Renal pelvis (tissue), 1 donor: ENCODE measurements at regions not wholly inside any gene's neighbourhood (a gene's known extent, or its start where the extent isn't known, plus 50 kb on each side); places are given as distances from the start of the nearest gene placed in this dataset.
"Not testable (repeated sequence)": the region's sequence is repeated elsewhere in the genome, so short reads cannot be mapped to it uniquely, and the experiment has no call there.

Source experiments
- DNase-seq: peaks from one replicate; pipeline ENCODE4 v3.0.0-alpha.2; 2013

DNA sequence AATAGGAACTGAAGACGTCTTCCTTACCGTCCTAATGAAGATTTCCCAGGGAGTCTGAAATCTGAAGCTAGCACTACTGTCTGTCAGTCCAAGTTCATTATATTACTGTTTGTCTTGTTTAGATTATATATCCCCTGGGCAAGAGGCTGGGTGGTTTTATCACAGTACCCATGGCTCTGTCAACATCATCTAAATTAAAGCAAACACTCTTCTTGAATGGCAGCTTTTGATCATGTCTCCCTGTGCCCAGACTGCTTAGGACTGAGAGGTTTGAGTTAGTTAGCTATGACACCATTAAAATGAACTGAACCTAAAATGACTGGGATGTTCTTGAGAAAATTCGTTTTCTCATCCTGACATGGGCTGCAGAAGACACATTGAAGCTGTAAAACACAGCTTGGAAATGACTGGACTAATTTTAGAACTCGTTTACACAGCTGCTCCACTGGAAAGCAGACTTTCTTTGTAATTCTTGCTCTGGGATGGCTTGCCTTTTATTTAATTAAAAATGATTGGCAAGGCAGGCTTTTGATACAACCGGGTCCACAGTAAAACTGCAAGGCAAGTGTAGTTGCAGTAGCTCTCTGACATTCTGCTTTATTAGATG lies 243.5 kb downstream of the MFSD1 start:
- DNase-seq = peak; percentile 4

DNA sequence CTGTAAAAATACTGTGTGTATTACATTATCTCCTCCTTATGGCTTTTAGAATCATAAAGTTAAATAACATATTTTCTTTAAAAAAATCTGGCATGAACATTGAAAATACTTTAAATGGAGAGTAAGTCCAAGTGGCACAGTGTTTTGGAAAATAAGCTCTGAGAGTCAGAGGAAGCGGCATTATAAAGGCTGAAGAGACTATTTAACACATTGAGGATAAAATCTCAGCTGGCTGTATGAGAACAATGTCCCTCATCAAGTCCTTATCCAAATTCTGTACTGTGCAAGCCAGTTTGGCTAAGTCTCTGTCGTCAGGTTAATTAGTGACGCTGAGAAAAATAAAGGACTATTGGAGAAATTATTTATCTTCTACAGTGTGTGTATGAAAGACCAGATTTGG lies 245.5 kb downstream of the MFSD1 start:
- no peak for DNase-seq

DNA sequence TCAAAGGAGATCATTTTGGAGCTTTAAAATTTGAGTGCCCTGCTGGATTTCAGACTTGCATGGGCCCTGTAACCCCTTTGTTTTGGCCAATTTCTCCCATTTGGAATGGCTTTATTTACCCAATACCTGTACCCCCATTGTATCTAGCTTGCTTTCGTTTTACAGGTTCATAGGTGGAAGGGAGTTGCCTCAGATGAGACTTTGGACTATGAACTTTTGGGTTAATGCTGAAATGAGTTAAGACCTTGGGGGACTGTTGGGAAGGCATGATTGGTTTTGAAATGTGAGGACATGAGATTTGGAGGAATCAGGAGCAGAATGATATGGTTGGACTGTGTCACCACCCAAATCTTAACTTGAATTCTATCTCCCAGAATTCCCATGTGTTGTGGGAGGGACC lies 250.6 kb downstream of the MFSD1 start:
- not testable (repeated sequence) for DNase-seq

DNA sequence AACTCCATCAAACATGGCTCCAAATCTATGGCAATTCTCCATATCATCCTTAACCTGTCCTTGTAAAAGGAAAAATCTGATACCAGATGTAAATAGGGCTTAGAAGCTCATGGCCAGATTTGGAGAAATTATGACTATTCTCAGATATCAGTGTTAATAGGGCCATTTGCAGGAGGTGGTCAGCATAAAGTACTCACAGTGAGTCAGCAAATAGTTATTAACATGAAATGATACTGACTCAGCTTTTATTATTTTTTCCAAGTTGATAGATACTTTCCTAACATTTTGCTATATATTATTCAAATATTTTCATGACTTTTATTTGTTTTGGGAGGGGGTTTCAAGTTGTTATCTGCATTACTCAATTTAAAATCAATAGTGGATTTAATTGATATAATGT lies 255.8 kb downstream of the MFSD1 start:
- DNase-seq = no peak

DNA sequence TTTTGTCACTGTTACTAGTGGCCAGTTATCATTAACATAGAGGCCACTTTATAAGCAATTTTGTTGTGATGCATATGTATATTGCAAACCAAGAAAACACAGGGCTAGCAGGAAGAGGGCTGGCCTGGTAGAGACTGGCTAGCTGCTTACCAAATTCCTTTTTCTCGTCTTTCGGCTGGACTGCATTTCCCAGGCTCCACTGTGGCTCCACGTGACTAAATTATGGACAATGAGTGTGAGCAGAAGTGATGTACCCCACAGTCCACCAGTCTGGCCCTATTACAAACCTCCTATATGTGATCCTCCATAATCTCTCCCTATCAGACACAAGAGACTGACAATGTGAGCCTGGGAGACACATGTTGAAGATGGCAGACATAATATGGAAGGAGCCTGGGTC lies 257.0 kb downstream of the MFSD1 start:
- no peak for DNase-seq

DNA sequence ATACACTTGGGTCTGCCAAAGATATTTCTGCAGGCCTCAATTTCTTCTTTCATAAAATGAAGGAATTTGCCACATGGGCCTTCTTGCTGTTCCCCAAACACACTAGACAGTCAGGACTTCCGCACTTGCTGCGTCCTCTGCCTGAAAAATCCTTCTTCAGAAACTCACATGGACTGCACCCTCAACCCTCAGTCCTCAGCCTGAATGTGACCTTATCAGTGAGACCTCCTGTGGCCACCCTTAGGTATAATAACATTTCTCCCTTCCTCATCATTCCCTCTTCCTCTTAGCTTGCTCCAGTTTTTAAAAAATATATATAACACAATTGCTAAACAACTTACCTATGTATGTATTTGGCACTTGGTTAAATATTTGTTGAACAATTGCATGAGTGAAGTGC lies 257.5 kb downstream of the MFSD1 start:
- DNase-seq = no peak

DNA sequence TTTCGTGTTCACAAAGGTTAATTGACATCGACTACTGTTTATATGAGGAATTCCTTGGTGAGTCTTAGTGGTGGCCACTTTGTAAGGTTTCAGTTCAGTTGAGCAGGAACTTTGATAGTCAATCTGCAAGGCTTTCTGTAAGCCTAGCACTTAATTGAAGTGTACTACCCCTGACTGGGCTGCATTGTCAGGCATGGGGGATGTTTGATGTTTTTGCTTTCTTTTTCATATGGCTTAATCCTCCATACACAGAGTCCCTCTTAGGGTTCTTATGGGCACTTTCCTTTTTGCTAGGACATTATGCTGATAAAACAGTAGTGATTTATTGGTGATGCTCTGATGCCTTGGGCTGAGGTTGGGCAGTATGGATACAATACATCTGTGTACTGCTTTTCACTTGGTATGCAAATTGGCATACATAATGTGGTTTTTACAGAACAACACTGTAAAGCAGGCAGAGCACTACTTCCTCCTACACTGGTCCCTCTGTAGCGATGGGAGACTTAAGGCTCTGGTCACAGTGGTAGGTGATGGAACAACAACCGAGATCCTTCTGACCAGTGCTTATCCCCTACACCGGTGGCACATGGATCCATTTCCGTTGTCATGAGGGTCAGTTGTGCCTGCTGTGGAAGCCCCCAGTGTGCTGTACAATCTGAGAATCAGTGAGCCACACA lies 261.0 kb downstream of the MFSD1 start:
- DNase-seq = no peak

DNA sequence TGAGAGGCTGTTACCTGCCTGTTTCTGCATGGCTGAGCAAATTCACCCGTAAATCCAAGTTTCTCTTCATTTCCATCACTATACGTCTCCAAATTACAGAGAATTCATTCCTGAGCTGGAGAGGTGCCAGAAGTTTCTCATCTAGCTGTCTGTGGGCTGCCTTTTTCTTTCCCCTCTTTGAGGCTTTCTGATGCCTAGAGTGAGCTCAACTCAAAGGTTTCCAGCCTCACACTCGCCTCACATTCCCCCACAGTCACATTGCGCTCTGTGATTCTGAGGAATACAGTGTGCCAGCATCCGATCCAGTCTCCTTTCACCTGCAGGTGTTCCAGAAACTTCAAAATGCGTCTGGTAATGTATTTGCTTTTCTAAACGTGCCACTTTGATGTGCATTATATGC lies 267.2 kb downstream of the MFSD1 start, which contains the start of gene IQCJ:
Gene IQCJ (plus strand): TSS at position 229 of the 400 bp plus-strand sequence.
- DNase-seq = no peak

DNA sequence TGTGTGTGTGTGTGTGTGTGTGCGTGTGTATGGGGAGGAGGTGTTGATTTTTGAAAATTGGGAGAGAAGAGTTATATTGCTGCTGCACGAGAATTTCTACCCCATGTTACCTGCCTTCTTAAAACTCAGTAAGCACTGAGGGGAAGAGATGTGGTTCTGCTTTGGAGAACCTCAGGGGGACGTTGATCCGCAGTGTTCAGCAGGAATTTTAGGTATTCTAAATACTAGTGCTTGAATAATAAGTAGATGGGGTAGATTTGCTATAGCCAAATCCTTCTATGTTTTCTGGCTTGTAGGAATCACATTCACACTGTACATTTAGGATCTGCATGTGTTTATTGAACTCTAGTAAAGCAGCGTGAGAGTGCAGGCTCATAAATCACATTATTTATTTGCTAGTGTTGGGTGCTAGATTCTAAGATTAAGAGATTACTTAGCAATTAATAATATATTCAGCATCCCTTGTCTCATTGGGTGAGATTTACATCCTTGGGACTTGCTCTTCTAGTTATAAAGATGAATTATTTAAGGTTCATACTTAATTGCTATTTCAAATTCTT lies 268.1 kb downstream of the MFSD1 start:
- no peak for DNase-seq

DNA sequence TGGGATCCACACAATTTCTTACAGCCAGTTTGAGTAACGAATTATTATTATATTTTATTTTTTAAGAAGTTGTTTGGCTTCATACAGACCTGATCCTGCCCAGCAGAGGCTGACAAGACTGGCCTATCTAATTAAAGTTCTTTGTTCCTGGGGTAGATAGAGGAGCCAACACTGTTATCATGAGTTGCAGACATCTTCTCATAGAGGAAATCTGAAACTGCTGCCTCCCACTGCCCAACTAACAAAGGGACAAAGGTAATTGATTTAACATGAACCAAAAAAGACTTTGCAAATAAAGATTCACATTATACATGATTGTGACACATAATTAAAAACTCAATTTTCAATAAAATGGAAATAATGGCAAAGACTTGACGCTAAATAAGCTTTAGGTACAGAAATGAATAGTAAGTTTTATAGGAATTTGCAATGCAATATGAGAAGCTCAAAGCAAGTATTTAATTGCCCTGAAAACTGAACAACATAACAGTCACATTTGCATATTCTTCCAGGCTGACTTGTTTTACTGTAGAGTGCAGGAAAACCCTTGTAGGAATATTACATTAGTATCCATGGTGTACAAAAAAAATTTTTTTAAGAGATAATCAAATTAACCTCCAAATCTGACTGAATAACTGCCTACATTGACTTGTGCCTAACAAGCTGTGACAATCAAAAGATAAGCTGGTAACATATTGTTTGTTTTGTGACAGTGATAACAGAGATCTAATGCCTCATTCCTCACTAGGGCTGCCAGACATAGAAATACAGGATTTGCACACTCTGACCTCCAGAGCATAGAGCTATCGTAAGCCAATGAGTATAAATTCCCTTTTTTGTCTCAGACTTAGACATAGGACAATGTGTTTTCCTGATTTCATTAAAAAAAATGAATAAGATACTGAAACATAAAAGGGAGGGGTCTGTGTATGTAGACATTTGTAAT lies 273.2 kb downstream of the MFSD1 start:
- DNase-seq = no peak

DNA sequence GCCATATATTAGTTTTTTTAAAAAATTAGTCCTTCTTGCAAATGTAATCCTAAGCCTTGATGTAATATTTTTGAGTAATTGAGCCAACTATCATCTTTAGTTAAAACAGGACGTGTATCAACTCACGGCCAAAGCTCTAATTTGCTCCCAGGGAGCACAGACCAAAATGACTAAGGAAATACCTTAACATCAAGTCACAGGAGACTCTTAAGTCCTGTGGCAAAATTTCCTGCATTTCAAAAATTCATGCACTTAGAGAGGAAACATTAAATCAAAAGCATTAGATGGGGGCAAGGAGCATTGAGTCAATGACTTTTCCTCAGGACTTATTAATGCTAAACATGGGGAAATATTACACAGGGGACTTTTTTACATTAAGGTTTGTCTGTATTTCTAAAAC lies 276.0 kb downstream of the MFSD1 start:
- DNase-seq = no peak

DNA sequence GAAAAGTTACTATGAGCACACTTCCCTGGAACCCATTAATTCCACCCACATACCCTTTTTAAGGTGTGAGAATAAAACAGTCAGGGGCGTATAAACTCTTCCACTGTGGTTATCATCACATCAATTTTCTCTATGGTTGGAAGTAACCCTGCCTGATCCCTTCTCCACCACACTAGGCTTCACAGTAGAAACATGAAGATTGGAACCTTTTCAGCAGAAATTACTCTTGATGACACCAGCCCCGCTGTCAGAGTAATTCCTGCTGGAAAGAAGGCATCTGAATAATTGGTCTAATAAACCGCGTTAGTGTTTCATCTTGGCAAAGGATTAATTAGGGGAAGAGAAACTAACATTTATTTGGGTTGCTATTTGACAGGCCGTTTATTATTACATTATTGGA lies 278.4 kb downstream of the MFSD1 start:
- no peak for DNase-seq

DNA sequence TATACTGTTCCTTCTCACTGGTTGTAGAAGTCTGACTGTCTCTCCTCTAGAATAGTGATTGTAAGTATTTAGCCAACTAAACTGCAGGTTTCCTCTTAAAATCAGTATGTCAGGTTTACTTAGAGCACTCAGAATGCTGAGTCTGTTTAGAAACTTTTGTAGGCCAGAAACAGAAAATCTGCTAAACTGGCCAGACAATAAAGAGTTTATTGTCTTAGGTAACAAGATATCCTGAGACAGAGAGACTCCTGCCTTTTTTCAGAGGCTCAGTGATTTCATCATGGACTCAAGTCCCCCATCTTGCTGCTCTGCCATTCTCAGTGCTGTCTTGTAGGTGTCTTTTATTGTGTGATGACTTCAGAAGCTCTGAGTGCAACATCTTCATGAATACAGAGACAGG lies 279.0 kb downstream of the MFSD1 start:
- no peak for DNase-seq

DNA sequence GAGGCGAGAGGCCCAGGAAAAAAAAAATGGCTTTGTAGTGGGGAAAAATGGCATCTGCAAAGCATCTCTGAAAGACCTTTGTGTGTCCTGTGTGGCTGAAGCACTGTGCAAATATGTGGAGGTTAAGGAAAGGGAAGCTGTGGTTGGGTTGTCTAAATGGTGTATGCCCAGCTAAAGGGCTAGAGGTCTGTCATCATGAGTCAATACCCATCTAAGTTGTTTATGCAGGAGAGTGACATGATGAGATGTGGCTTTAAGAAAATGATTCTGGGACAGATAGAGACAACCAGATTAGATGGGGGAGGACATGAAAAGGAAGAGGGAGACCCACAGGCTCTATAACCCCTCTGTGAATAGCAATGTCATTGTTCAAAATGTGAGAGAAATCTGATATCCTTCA lies 280.7 kb downstream of the MFSD1 start:
- DNase-seq = no peak

DNA sequence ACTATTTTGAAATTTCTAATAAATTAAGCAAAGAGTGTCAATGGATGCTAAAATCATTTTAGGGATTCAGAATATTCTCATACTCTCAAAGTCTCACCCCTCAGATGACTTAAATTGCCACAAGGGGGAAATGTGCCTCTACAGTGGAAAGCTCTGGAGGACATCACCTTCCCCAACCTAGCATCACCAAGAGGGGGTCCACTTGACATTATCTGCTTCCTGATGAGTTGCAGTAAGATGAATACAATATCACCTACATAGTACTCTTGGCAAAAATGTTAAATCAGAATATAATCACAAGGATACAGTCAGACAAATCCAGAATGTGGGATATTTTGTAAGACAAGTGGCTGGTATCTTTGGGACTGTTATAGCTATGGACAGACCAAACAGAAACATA lies 290.1 kb downstream of the MFSD1 start:
- no peak for DNase-seq

DNA sequence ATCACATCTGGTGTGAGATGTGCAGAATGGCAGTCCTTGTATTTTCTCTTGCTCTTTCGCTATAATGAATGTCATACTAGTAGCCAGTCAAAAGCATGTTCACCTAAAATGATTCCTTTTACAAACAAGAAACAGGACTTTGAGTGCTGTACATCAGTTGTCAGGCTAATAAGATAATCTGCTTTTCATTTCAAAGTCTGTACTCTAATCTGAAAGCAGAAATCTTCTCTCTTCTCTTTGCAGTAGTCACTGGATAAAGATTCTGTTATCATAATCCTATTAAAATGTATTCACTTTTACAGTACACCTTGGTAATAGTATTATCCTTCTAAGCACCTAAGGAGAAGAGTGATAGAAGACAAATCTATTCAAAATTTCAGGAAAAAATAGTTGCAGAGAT lies 300.1 kb downstream of the MFSD1 start:
- no peak for DNase-seq

DNA sequence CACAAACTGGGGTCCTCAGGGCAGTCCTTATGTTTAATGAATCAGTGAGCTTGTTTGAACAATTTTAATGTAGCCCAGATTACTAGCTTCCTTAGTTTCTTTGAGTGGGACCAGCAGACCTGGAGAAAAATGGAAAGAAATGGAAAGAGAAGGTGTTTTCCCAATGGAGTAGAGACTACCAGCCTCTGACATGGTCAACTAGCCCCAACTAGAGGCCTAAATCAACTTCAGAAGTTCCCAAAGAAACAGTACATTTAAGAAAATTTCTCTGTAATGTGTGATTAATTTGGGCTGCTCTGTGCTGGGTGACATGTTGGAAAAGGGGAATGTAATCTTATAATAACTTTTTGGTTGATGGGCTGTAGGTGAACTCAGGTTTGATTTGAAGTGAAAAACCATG lies 310.9 kb downstream of the MFSD1 start:
- DNase-seq = no peak

DNA sequence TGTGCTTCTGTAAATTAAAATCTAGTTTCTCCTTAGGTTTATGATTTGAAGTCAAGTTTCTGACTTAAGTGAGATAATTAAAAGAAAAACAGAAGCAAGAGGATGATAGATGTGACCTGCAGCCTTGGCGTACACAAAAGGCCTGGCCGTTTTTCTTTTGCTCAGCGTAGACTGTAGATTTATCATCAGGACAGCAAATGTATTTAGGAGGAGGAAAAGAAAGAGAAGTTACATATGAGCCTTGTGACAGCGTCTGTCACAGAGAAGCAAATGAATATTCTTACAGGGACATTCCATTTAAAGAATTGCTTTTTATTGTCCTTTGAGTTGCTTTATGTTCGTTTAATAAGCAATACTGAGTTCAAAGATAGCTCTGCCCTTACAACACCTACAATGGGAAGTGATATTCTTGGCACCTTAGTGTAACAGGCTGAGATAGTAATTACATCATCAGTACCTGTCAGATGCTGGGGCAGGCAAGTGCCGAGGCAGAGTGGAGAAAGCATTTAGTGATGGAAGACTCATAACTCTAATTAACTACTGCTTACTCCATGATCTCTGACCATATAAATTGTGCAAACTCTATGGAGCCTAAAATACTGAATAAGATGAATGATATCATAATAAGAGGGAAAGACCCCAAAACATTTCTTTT lies 311.5 kb downstream of the MFSD1 start:
- DNase-seq = no peak

DNA sequence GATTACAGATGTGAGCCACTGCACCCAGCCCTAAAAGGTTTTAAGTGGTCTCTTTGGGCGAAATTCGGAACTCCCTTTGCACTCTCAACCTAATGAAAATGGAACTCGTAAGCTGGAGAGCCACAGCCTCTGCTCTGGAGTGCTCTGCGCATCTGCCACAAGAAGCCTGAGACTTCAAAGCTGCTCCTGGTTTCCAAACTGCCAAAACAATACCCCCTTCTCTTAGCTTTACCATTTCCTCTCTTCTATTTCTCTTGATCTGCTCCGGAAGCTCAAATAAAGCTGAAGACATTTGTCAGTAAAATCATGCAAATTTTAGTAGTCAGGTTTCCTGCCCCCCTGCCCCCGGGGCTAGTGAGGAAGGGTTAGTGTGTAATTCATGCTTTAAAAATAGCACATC lies 312.7 kb downstream of the MFSD1 start:
- DNase-seq = no peak

DNA sequence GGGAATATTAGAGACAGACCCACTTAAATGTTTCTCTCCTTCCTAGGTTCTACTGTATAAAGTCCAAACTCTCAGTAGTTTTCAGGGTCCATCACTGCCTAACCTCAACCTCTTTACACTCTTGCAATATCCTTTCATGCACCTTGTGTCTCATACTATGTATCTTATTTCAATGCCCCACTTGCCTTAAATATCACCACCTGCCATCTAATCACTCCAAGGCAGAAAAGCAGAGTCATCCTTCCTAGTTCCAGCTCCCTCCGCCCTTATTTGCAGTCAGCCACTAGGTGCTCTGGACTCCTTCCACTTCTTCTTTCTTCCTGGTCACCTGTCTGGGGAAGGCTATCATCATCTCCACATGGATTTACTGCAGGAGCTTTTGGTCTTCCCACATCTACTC lies 322.0 kb downstream of the MFSD1 start:
- DNase-seq = no peak

DNA sequence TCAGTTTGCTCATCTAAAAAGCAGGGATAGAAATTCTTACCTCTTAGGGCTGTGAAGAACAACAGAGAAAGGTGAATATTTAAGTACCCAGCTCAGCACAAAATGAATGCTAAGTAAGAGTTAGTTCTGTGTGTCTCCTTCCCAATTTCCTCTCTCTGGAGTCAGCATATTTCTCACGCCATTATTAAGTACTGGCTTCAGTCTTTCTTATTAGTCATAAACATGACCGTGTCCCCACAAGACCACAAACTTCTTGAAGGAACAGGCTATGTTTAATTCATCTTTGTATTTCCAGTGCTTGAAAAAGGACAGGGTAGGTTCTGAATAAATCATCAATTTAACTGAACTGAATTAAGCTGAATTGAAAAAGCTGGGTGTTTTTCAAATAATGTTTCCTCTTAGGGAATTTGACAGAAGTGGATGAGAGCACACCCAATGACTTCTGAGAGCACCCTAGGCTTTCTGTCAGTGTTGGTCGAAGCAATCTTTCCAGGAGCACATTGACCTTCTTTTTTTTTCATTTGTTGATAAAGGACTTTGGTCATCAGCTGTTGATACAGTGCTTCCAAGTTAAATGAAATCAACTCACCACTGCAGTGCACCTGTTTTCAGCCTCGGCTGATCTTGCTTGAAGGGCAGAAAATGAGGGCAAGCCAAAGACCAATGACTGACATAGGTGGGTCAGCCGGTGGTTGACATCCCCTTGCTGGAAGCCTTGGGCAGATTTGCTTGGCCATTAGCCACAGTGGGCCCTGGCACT lies 324.6 kb downstream of the MFSD1 start:
- no peak for DNase-seq
